GM23338 (cell line): ENCODE measurements at regions not wholly inside any gene's neighbourhood (a gene's known extent, or its start where the extent isn't known, plus 50 kb on each side); places are given as distances from the start of the nearest gene placed in this dataset.
A peak's percentile ranks its signal among the peaks of the same experiment; 100 is the strongest.

Experiments used
- ATAC-seq: fragments of 200-7000 bp; cut with Tn5 transposase; 3 replicates; pipeline ENCODE4 v1.9.1; 2020
- DNase-seq: peaks from one replicate; pipeline ENCODE4 v3.0.0-alpha.2; 2015; ENCODE audit warnings: low spot score
- H2AFZ ChIP-seq: fragments of 200-600 bp; sonication (generic); 2 replicates; pipeline ENCODE4 v1.8.0; 2016; ENCODE audit warnings: antibody characterized with exemption, mild to moderate bottlenecking, moderate library complexity
- H3F3A ChIP-seq: fragments of 200-600 bp; sonication (generic); replicated peaks from 2 replicates; pipeline ENCODE4 v1.8.0; 2017; ENCODE audit warnings: antibody characterized with exemption, mixed run types, low read depth
- H3K27ac ChIP-seq: fragments of 200-600 bp; sonication (generic); 2 replicates; pipeline ENCODE4 v1.6.1; 2016; ENCODE audit warnings: low read depth
- H3K27me3 ChIP-seq: fragments of 200-600 bp; sonication (generic); 2 replicates; pipeline ENCODE4 v1.8.0; 2016; ENCODE audit warnings: mild to moderate bottlenecking, mixed run types, moderate library complexity; ENCODE audit not compliant: insufficient read depth
- H3K36me3 ChIP-seq: fragments of 200-600 bp; sonication (generic); 2 replicates; pipeline ENCODE4 v1.8.0; 2016; ENCODE audit warnings: mild to moderate bottlenecking; ENCODE audit not compliant: insufficient read depth
- H3K4me1 ChIP-seq: fragments of 200-600 bp; sonication (generic); 2 replicates; pipeline ENCODE4 v1.8.0; 2016; ENCODE audit warnings: mild to moderate bottlenecking, moderate library complexity; ENCODE audit not compliant: insufficient read depth
- H3K4me2 ChIP-seq: fragments of 200-600 bp; sonication (generic); 2 replicates; pipeline ENCODE4 v1.7.1; 2017; ENCODE audit warnings: mixed run types
- H3K4me3 ChIP-seq: fragments of 200-600 bp; sonication (generic); 2 replicates; pipeline ENCODE4 v1.6.1; 2016; ENCODE audit warnings: mixed run types
- H3K79me2 ChIP-seq: fragments of 200-600 bp; sonication (generic); replicated peaks from 2 replicates; pipeline ENCODE4 v1.8.0; 2017; ENCODE audit warnings: mild to moderate bottlenecking; ENCODE audit not compliant: insufficient read depth
- H3K9me2 ChIP-seq: fragments of 200-600 bp; sonication (generic); 2 replicates; pipeline ENCODE4 v1.8.0; 2017; ENCODE audit not compliant: insufficient read depth
- H4K20me1 ChIP-seq: fragments of 200-600 bp; sonication (generic); replicated peaks from 2 replicates; pipeline ENCODE4 v1.8.0; 2017; ENCODE audit warnings: mild to moderate bottlenecking; ENCODE audit not compliant: insufficient read depth
- H3K27ac Mint-ChIP-seq: 2 replicates; pipeline ENCODE4 v1.8.0; 2020; ENCODE audit warnings: inconsistent platforms, mild to moderate bottlenecking, moderate library complexity, mixed read lengths
- H3K27me3 Mint-ChIP-seq: 3 replicates; pipeline ENCODE4 v1.8.0; 2022; ENCODE audit warnings: low read depth, mild to moderate bottlenecking, moderate library complexity, mixed read lengths, inconsistent platforms; ENCODE audit not compliant: insufficient read depth, poor library complexity
- H3K36me3 Mint-ChIP-seq: 3 replicates; pipeline ENCODE4 v1.8.0; 2021; ENCODE audit warnings: low read depth, mild to moderate bottlenecking, inconsistent platforms, moderate library complexity, mixed read lengths
- H3K4me1 Mint-ChIP-seq: 3 replicates; pipeline ENCODE4 v1.8.0; 2020; ENCODE audit warnings: mild to moderate bottlenecking, inconsistent platforms, mixed read lengths
- H3K4me3 Mint-ChIP-seq: 3 replicates; pipeline ENCODE4 v1.8.0; 2021; ENCODE audit warnings: moderate library complexity, mild to moderate bottlenecking, inconsistent platforms, mixed read lengths
- H3K9me3 Mint-ChIP-seq: 3 replicates; pipeline ENCODE4 v1.8.0; 2020; ENCODE audit warnings: moderate library complexity, mild to moderate bottlenecking, inconsistent platforms, mixed read lengths
- CREB1 ChIP-seq: fragments of 250-450 bp; sonication (Bioruptor Pico); IDR thresholded peaks from 2 replicates; pipeline ENCODE4 v1.5.0; 2020; ENCODE audit warnings: low read depth, mild to moderate bottlenecking, moderate library complexity
- NANOG ChIP-seq: IDR thresholded peaks from 2 replicates; pipeline ENCODE4 v1.6.1; 2016; ENCODE audit warnings: antibody characterized with exemption, borderline replicate concordance
- POLR2AphosphoS5 ChIP-seq: IDR thresholded peaks from 2 replicates; pipeline ENCODE4 v1.6.1; 2016; ENCODE audit warnings: antibody characterized with exemption, low read depth
- REST ChIP-seq: IDR thresholded peaks from one replicate; pipeline ENCODE4 v1.6.1; 2018; ENCODE audit warnings: antibody characterized with exemption; ENCODE audit not compliant: unreplicated experiment
- ZNF114 ChIP-seq: fragments of 250-450 bp; sonication (Bioruptor Pico); IDR thresholded peaks from 2 replicates; pipeline ENCODE4 v1.5.0; 2020; ENCODE audit warnings: mild to moderate bottlenecking, moderate library complexity
- ZNF462 ChIP-seq: fragments of 250-450 bp; sonication (Bioruptor Pico); IDR thresholded peaks from 2 replicates; pipeline ENCODE4 v1.5.0; 2020; ENCODE audit warnings: mild to moderate bottlenecking, moderate library complexity

DNA sequence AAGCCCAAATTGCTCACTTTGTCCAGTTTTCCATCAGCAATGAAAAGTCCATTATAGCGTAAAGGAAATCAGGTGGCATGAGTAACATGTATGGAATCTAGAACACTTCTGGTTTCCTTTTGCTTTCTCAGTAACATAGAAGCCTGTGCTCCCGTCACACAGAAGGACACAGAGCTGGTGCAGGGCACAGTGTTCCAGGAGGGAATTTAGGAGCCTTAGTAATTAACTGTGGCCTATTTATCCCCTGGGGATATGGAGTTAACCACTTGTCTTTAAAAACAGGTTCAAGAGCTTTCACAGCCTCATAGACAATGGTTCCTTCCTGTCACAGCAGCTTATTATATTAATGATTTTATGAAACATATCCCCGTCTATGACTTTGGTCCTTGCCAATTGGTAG is 189.9 kb downstream of the NEBL start (continued):
- TF ChIP-seq ZNF462 (CRISPR knock-in tag), result no peak
- TF ChIP-seq REST, result no peak
- TF ChIP-seq ZNF114 (CRISPR knock-in tag), result no peak
- TF ChIP-seq POLR2AphosphoS5, result no peak

DNA sequence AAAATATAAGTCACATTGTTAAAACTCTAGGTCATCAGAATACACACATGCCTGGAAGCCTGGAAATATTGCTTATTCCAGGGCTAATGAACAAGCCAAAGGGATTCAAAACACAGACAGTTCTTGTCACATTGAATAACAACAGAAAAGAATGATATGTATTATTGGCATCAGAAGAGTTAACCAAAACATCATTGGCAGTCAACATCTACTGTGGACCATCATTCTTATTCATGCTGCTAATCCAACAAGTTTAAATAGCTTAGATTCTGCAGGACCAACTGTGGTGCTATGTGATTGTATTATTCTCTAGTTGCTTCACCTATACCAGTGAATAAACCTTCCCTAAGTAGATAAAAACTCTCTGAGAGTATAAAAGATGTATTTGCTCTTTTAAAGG is 198.3 kb downstream of the NEBL start:
- Mint-ChIP-seq H3K4me3 (no peak overlapping the region), H3K9me3 (peaks cover 6% of the 10 kb centered on the region; the same call in 2 of the 3 replicates), H3K27me3 (no peaks in the 10 kb centered on the region), H3K4me1 (peaks cover 23% of the 10 kb centered on the region), H3K27ac (no peak overlapping the region), H3K36me3 (peaks cover 2% of the 10 kb centered on the region; the same call in 1 of the 3 replicates)
- H4K20me1 ChIP-seq, result no peaks in the 10 kb centered on the region
- no peak overlapping the region for H3K4me2 ChIP-seq
- no peak overlapping the region for H3K27ac ChIP-seq
- TF ChIP-seq NANOG, result peak; percentile 85
- no peak for TF ChIP-seq CREB1 (CRISPR knock-in tag)
- H3K4me3 ChIP-seq, result no peak overlapping the region
- H3F3A ChIP-seq, result no peaks in the 10 kb centered on the region
- peaks cover 14% of the 10 kb centered on the region for H3K4me1 ChIP-seq
- H3K36me3 ChIP-seq, result 0 out of 2 replicates have a peak, but pooled peaks cover 6% of the 10 kb centered on the region
- ATAC-seq (peak; percentile 71), DNase-seq (peak; percentile 54)
- no peaks in the 10 kb centered on the region for H3K79me2 ChIP-seq
- H3K9me2 ChIP-seq, result no peaks in the 10 kb centered on the region
- no peaks in the 10 kb centered on the region for H3K27me3 ChIP-seq
- no peak overlapping the region for H2AFZ ChIP-seq
